ENCODE measurements at regions not wholly inside any gene's neighbourhood (a gene's known extent, or its start where the extent isn't known, plus 50 kb on each side); places are given as distances from the start of the nearest gene placed in this dataset.

GRCh38 chr14:76938092-76938500 lies 90.4 kb downstream of the IRF2BPL start:
- TF ChIP-seq CTCF (IDR thresholded peaks at IDR 0.05) (no peak), EZH2 (IDR thresholded peaks at IDR 0.05; ENCODE audit: borderline replicate concordance, insufficient read depth, low read depth, low read length, poor library complexity, severe bottlenecking) (no peak)
